D721Med (cell line): ENCODE measurements at regions not wholly inside any gene's neighbourhood (a gene's known extent, or its start where the extent isn't known, plus 50 kb on each side); places are given as distances from the start of the nearest gene placed in this dataset.

ENCODE experiments used
- DNase-seq: peaks from one replicate; pipeline ENCODE4 v3.0.0; 2011; ENCODE audit warnings: low spot score; ENCODE audit not compliant: insufficient read length
- FAIRE-seq: peaks from 2 replicates; lab custom pipeline; 2011; peaks lifted over from hg19 to GRCh38; lab: Jason Lieb, UNC
- CTCF ChIP-seq: IDR thresholded peaks from 2 replicates; pipeline ENCODE4 v1.5.1; 2012; ENCODE audit warnings: mild to moderate bottlenecking, control low read depth; ENCODE audit not compliant: insufficient read depth; ENCODE audit errors: missing control alignments

DNA sequence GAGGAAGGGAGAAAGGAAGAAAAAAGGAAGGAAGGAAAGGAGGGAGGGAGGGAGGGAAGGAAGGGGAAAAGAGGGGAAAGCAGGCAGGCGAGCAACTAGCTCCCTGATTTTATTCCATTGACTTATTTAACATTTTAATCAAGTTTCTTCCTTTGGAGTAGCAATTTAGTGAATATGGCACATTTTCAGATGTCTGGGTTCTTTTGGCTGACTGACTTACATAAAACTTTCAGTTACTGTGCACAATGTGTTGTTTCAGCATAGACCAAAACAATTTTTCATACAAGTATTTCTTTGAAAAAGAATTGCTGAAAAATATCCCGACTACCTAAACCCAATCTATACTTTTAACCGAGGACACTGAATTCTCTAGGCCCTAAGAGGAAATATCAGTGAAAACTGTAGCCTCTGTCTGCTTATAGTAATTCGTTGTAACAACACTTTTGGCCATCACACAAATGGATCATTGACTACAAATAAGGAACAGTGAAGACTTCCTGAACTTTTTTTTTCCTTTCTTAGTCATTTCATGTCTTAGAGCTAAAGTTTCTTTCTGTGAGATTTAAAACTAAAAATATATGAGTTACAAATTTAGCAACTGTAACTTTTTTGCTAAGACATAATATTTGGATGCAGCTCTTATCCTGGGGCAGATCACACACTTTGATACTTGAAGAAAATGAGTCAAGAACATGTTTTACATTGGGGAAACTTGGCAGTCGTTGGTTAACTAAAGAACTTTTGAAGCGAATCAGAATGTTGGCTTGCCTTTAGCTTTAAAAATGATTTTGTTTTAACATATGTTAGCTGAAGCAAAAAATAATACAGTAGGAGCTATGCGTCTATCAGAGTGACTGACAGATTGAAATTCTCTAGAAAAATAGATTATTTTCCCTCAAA lies 79.6 kb downstream of the SOX2 start:
- no peak for FAIRE-seq
- TF ChIP-seq CTCF: no peak

GRCh38 chr3:181793006-181793405 lies 81.3 kb downstream of the SOX2 start:
- DNase-seq (no peak), FAIRE-seq (no peak)
- no peak for TF ChIP-seq CTCF

More for the DNA sequence above, 79.6 kb downstream of the SOX2 start:
- no peak for DNase-seq

DNA sequence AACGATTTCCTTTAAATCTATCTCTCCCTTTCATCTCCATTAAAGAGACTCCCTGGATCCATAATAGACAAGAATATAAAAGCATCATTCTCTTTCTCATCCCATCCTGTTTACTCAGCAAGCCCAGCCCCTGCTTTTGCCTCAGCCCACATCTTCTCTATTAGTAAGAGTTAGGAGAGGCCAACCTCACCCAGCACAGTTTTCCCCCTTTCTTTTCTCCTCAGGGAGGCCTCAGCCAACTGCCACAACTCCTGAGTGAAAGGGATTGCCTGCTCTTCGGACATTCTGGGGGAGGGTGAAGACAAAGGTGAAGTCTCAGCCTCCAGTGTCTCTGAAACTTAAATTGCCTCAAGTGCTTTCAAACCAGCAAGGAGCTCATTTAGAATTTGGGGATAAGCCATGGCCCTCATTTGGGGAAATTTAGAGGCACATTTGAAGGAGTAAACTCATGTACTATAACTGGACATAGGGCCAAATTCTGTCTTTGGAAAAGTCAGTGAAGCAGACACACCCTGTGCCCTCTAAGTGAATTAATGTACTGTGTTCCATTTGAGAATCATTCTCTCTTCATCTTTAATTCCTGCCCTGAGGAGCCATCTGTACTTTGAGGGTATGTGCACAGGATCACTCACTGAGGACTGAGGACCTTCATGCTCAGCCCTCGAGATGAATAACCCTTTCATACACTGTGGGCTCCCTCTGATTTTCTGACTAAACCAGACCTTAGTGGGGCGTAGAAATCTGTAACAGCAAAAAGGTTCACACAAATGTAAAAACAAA lies 82.5 kb downstream of the SOX2 start:
- no peak for TF ChIP-seq CTCF
- FAIRE-seq: no peak
- no peak for DNase-seq

DNA sequence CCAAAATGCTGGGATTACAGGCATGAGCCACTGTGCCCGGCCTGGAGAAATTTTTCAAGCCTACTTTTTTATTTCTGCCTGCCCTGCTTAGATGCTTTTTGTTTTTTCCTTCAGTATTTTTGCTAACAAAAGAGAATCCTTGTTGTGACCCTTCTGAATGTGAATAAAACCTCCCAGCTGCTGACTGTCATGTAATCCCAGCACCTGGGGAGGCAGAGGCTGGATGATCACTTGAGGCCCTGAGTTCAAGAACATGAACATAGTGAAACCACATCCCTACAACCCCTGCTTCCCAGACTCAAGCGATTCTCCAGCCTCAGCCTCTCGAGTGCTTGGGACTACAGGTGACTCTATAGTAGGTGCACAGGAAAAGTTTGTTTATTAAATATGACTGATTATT lies 84.9 kb downstream of the SOX2 start:
- DNase-seq (no peak), FAIRE-seq (no peak)
- no peak for TF ChIP-seq CTCF

DNA sequence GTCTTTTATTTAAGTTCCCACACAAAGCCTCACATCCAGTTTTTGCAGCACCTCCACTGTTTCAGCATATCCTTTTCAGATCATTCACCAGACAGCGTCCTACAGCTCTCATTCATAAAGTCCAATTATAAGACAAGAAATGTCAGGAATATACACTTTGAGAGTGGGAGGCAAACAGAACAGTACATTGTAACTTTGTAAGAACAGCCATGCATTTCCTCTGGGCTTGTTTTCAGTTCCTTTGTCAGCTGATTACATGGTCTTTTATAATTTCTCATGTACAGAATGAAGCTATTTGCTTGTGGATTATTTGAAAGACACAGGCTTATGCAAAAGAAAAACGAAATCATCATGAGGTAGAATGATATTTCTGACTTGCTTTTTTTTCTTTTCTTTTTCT lies 85.7 kb downstream of the SOX2 start:
- FAIRE-seq: no peak
- no peak for DNase-seq
- TF ChIP-seq CTCF: no peak

GRCh38 chr3:181805703-181806102 lies 94.0 kb downstream of the SOX2 start:
- FAIRE-seq: no peak
- no peak for TF ChIP-seq CTCF
- DNase-seq: no peak
